Activated naive CD4-positive, alpha-beta T cell treated with anti-CD3 and anti-CD28 coated beads, Interleukin-2, amount 50 U/mL, for 16 hours (primary cell): ENCODE measurements at regions not wholly inside any gene's neighbourhood (a gene's known extent, or its start where the extent isn't known, plus 50 kb on each side); places are given as distances from the start of the nearest gene placed in this dataset.

Experiments
- DNase-seq: peaks from one replicate; pipeline ENCODE4 v3.0.0-alpha.2; 2020

GRCh38 chr2:5959836-5960820 lies 267.9 kb downstream of the SOX11 start:
- no peak for DNase-seq

GRCh38 chr2:5967506-5967905 lies 275.3 kb downstream of the SOX11 start:
- no peak for DNase-seq

GRCh38 chr2:5969303-5969702 lies 277.1 kb downstream of the SOX11 start:
- DNase-seq, result no peak

- DNase-seq, result no peak
Observed at GRCh38 chr2:5970347-5970746, 278.2 kb downstream of the SOX11 start.

GRCh38 chr2:5974477-5974876 lies 282.3 kb downstream of the SOX11 start:
- DNase-seq, result no peak

GRCh38 chr2:5975401-5975800 lies 283.2 kb downstream of the SOX11 start:
- DNase-seq, result no peak

GRCh38 chr2:5976531-5977065 lies 284.4 kb downstream of the SOX11 start:
- DNase-seq, result no peak

- no peak for DNase-seq
Observed at GRCh38 chr2:5977477-5977876, 285.3 kb downstream of the SOX11 start.

- DNase-seq, result no peak
Observed at GRCh38 chr2:5978131-5978751, 286.1 kb downstream of the SOX11 start.

- no peak for DNase-seq
Observed at GRCh38 chr2:5980450-5981190, 288.4 kb downstream of the SOX11 start.

GRCh38 chr2:5982193-5982902 lies 290.2 kb downstream of the SOX11 start:
- no peak for DNase-seq

- DNase-seq, result no peak
Observed at GRCh38 chr2:5982903-5983265, 290.7 kb downstream of the SOX11 start.

GRCh38 chr2:5983511-5984272 lies 291.5 kb downstream of the SOX11 start:
- DNase-seq, result no peak

GRCh38 chr2:5984273-5984655 lies 292.1 kb downstream of the SOX11 start:
- DNase-seq, result no peak

- DNase-seq, result no peak
Observed at GRCh38 chr2:5984946-5985345, 292.8 kb downstream of the SOX11 start.

- no peak for DNase-seq
Observed at GRCh38 chr2:5985536-5986385, 293.6 kb downstream of the SOX11 start.

- no peak for DNase-seq
Observed at GRCh38 chr2:5986801-5987787, 294.9 kb downstream of the SOX11 start.

- no peak for DNase-seq
Observed at GRCh38 chr2:5988120-5988519, 295.9 kb downstream of the SOX11 start.

GRCh38 chr2:5990086-5990485 lies 297.9 kb downstream of the SOX11 start:
- no peak for DNase-seq
